HUDEP-2 (cell line): ENCODE measurements at regions not wholly inside any gene's neighbourhood (a gene's known extent, or its start where the extent isn't known, plus 50 kb on each side); places are given as distances from the start of the nearest gene placed in this dataset.

Experiments used
- DNase-seq, 76 experiments: peaks; one replicate each; lab custom pipeline; 2025; ENCODE audit not compliant: unreplicated experiment in 76 of 76; lab: John Stamatoyannopoulos, UW

- DNase-seq, result no peak
These were observed 51.9 kb downstream of the CEBPB start for GRCh38 chr20:50242548-50242862.

DNA sequence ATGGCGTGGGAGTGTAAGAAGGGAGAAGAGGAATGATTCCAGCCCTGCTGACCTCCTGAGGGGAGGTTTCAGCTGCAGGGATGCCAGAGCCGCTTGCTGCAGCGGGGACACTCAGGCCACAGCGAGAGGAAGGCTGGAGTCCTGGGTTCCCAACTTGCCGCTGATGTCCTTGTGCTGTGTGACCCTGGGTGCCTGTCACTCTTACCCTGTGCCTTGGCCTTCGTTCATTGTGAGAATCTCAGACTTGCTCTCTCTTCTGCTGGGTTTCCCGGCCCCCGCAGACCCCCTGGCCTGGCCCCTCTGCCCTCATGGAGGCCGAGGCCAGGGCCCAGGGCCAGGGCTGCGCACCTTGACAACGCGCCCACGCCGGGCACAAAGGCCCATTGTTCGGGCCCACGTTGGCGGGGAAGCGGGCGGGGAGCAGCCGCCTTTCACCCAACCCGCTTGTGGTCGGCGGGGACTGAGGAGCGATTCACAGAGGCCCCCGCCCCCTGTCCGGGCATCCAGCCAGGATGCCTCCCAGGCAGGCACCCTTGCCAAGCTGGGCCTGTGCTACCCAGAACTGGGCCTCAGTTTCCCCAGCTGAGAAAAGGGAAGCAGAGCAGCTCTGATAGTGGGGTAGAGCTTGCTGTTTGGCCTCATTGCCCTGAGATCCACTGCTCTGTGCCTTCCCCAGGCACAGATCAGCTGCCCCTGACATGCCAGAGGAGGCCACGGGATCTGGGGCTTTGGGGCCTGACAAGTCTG, 52.4 kb downstream of the CEBPB start:
- DNase-seq, result peak in 7 of 76 experiments; percentile 6 to 34 (median 16)

DNA sequence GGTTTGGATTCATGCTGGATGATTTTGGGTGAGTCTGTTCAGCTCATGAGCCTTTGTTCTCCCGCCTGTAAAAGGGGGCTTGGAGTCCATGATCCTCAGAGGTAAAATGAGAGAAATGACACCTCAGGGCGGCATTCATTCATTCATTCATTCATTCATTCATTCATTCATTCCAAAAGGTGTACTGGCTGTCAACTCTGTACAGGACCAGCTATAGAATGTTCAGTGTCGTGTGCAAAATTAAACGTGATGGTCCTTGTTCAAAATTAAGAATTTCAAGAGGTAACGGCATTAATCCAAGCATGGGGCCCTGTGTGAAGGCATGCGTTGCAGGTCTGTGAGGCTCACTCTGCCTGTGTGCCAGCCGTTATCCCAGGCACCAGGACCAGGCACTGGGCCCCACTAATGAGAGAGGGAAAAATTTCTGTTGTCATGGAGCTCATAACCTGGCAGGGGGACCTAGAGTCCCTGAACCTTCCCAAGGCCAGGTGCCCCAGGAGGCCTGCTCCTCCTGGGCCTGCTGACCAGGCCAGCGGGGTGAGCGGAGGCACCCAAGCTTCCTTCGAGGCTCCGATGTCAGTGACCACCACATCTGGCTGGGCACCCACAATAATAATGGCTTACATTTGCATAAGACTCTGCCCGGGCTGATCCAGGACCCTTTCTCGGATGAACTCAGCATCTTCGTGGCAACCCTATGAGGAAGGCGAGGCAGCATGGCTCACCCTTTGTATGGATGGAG, 53.2 kb downstream of the CEBPB start:
- no peak for DNase-seq

GRCh38 chr20:50244352-50245149, 53.9 kb downstream of the CEBPB start:
- DNase-seq, result no peak

GRCh38 chr20:50245498-50246366, 55.1 kb downstream of the CEBPB start:
- peak in 11 of 76 experiments; percentile 3 to 32 (median 12) for DNase-seq

DNA sequence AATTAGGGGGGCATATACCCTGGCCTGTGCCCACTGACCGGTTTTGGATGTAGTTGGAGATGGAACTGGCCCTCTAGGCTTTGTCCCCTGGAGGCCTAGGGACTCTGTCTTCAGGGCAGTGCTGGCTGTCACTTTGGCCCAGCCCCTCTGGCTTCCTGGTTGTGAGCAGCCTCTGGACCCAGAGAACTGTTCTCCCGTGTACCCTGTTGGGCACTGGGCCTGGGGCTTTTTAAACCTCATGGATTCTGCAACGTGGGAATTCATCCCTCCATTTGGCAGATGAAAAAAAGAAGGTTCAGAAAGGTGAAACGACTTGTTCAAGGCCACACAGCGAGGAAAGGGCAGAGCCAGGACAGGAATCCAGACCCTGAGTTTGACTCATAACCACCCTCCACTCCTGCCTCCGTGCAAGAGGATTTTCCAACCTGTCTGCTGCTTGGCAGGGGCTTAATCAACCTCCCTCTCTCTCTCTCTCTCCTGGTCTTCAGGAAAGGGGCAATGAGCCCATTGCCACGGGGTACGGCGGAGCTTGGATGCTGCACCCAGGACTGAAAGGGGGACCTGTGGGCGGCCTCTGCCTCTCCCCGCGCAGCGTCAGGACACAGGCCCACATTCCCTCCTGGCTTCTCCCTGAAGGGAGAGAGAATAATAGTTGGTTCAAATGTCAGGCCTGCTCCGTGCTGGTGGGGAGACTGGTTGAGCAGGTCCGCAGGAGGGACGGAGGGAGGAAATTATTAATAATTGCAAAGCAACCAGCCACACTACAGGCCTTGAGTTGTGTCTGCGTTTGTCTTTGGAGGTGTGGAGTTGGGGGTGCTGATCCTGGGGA, 56.0 kb downstream of the CEBPB start:
- DNase-seq, result no peak

- no peak for DNase-seq
These were observed 56.8 kb downstream of the CEBPB start for GRCh38 chr20:50247196-50248094.

GRCh38 chr20:50248104-50248641, 57.5 kb downstream of the CEBPB start:
- peak in 9 of 76 experiments; percentile 3 to 17 (median 7) for DNase-seq

DNA sequence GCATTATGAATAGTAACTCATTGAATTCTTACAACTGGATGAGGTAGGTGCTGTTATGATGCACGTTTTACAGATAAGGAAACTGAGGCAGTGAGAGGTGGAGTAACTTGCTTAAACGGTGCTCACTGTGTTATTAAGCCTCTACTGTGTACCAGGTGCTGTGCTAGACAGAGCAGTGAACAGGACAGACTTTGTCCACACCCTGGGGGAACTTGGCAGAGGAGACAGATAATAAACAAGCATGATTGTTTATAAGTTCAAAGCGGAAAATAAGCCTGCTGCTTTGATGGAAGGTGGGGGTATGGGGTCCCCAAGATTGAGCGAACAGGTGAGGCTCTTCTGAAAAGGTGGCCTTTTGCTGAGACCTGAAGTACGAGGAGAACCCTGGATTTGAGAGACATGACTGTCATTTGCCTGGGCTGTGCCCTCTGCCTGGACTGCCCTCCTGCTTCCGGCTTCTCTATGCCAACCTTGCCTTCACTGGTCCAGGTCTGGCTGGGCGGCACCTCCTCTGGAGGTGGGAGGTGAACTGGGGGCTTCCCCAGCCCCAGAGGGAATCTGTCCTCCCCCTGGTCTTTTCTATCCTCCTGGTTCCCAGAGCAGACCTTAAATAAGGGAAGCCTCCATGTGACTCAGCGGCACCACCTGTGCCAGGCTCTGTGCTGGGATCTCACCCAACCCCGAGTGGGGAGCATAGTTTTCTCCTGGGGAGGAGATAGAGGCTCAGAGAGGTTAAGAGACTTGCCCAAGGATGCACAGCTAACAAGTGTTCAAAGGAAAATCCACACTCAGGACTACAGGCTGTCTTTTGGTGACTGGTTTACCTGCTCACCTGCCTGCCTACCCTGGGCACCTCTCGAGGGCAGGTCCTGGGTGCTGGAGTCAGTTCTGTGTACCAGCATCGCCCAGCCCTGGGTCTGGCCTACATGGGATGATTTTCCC, 59.1 kb downstream of the CEBPB start:
- no peak for DNase-seq

DNA sequence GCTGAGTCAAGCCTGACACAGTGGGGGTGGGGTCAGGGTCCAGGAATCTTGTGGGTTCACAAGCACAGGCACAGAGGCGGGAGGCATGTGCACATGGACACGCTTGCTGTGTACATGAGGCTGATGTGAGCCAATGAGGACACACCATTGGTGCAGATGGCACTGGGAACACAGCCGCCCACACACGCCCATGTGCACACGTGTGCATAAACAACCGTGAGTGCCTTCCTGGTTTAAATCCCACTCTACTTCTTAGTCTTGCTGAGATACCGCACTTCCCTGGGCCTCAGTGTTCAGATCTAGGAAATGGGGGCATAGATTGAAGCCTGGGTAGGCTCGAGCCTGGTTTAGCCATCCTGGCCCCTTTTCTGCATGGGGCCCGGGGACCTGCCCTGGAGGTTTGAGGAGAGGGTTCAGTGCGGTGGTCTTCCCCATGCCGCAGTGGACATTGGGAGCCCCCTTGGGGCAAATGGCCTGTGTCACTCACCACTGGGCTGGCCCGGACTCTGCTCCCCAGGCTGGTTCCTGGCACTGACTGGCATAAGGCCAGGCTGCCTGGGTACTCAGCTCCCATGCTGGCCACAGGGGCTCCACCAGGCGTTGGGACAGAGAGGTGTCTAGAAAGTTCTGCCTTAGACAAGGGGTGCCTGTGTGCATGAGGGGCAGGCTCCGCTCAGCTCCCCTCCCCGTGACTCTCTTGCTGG, 60.2 kb downstream of the CEBPB start:
- DNase-seq, result no peak

DNA sequence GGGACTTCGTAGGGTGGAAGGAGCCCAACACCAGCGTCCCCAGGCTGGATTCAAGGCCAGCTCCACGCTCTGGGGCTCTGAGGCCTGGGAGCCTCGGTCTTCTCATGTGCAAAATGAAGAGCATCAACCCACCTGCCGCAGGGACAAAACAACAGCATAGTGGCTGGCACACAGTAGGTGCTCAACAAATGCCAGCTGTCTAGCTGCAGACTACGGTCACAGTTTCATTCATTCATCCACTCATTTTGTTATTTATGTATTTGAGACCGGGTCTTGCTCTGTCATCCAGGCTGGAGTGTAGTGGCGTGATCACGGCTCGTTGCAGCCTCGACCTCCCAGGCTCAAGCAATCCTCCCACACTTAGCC, 60.7 kb downstream of the CEBPB start:
- no peak for DNase-seq

DNA sequence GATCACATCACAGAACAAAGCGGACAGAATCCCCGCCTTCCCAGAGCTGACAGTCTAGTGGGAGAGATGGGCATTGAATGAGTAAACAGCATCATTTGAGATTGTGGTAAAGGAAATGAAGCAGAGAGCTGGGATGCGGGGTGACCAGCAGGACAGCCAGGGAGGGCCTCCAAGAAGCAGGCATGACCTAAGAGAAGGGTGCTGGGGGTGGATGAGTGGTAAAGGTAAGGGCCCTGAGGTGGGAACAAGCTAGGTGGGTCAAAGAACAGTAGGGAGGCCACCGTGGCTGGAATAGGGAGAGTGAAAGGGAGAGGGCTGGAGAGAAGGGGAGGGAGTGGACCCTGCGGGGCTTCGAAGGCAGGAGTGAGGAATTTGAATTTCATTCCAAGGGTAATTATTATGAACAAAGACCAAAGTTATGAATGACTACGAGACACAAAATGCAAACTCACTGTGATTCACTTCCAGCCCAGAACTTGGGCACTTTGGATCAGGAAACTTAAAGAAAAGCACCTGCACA, 61.4 kb downstream of the CEBPB start:
- no peak for DNase-seq

GRCh38 chr20:50252701-50253100, 62.1 kb downstream of the CEBPB start:
- no peak for DNase-seq

DNA sequence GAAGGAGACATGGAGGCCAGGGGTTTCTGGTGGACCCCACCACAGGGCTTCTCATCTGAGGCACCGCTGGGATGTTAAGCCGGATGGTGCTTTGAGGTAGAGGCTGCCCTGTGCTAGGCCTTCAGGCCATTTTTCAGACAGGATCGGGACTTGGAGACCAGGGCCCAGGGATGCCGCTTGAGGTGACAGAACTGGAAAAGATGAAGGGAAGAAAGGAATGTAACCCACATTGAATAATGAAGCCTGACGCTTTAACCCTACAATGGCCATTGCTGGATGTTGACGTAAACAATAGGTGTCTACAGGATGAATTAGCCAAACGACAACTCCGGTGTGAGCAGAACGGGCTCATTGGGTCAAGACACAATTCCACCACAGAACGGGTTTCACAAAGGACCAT, 62.5 kb downstream of the CEBPB start:
- DNase-seq, result no peak

DNA sequence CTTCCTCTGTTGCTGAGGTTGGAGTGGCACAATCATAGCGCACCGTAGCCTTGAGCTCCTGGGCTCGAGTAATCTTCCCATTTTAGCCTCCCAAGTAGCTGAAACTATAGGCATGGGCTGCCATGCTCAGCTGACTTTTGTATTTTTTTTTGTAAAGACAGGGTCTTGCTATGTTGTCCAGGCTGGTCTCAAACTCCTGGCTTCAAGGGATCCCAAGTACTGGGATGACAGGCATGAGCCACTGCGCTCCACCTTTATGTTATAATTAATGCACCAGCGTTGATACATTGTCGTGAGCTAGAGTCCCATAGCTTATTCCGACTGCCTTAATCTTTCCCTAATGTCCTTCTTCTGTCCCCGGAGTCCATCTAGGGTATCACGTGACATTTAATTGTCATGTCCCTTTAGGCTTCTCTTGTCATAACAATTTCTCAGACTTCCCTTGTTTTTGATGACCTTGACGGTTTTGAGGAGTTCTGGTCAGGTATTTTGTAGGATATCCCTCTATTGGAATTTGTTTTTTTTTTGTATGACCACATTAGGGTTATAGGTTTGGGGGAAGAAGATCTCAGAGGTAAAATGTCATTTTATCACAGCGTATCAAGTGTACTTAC, 63.9 kb downstream of the CEBPB start:
- no peak for DNase-seq

DNA sequence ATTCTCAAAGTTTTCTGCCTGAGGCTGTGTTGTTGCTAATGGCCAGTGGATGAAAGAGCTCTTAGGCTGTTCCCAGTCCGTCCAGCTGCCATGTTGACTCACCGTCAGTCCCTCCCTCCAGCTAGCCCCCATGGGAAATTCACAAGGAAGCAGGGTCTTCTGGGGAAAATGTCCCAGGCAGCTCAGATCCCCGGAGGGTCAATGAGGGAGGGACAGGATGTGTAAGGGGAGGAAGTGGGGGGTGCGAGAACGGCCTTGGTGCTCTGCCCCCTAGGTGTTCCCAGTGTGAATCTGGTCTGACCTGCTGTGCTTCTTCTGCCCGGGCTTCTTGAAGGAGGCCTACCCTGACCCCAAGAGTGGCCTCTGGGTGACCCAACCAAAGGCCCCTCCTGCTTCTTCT, 65.9 kb downstream of the CEBPB start:
- DNase-seq, result no peak
